ENCODE measurements at regions not wholly inside any gene's neighbourhood (a gene's known extent, or its start where the extent isn't known, plus 50 kb on each side); places are given as distances from the start of the nearest gene placed in this dataset.

DNA sequence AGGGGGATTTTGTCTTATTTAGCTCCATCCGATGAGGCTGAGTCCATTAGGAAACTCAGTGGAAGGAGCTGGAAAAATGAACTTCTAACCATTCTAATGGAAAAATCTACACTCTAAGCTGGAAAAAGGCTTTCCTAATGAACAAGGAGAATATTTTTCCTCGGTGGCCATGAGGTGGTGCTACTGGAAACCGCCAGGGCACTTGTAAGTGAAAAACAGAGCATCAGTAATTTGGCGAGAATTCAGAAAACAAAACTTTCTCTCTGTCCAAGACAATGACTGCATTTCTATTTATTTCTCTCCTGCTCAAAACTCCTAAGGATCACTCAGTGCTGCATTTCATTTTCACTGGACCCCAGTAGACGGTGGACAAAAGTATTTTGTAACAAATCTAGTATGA lies 237.6 kb downstream of the TENT4A start:
- TF ChIP-seq, protein P1, sequence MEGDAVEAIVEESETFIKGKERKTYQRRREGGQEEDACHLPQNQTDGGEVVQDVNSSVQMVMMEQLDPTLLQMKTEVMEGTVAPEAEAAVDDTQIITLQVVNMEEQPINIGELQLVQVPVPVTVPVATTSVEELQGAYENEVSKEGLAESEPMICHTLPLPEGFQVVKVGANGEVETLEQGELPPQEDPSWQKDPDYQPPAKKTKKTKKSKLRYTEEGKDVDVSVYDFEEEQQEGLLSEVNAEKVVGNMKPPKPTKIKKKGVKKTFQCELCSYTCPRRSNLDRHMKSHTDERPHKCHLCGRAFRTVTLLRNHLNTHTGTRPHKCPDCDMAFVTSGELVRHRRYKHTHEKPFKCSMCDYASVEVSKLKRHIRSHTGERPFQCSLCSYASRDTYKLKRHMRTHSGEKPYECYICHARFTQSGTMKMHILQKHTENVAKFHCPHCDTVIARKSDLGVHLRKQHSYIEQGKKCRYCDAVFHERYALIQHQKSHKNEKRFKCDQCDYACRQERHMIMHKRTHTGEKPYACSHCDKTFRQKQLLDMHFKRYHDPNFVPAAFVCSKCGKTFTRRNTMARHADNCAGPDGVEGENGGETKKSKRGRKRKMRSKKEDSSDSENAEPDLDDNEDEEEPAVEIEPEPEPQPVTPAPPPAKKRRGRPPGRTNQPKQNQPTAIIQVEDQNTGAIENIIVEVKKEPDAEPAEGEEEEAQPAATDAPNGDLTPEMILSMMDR (IDR thresholded peaks at IDR 0.05; ENCODE audit: extremely low read depth, low read depth, low read length): no peak
- Histone ChIP-seq H3K4me1 (ENCODE audit: insufficient read depth, low read length) (no peaks in the 10 kb centered on the region), H4K20me1 (ENCODE audit: insufficient read depth, low read length) (no peaks in the 10 kb centered on the region), H3K27me3 (ENCODE audit: insufficient read depth, low read length) (no peaks in the 10 kb centered on the region), H3K79me2 (ENCODE audit: insufficient read depth, low read length) (no peaks in the 10 kb centered on the region), H3K4me3 (ENCODE audit: insufficient read depth, low read length) (no peak overlapping the region), H3K27ac (ENCODE audit: low read depth, low read length) (no peak overlapping the region), H3K36me3 (ENCODE audit: insufficient read depth, low read length) (no peaks in the 10 kb centered on the region), H3K4me2 (ENCODE audit: insufficient read depth, low read length) (no peak overlapping the region), H2AFZ (ENCODE audit: low read length) (no peak overlapping the region), H3K9me3 (ENCODE audit: low read depth, low read length) (no peaks in the 10 kb centered on the region)
- no peak for DNase-seq (ENCODE audit: insufficient read length, low spot score, missing footprints)

DNA sequence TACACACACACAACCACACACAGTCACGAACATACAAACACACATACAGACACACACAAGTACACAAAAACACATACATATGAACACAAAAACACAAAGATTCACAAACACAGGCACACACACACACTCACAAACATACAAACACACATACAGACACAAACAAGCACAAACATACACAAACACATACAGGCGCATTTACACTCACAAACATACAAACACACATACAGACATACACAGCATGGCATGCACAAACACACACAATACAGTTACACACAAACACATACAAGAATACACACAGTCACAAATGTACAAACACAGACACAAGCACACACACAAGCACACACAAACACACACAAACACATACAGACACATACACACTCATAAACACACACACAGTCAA lies 247.9 kb downstream of the TENT4A start:
- Histone ChIP-seq H3K79me2 (ENCODE audit: insufficient read depth, low read length) (no peaks in the 10 kb centered on the region), H3K27me3 (ENCODE audit: insufficient read depth, low read length) (no peaks in the 10 kb centered on the region), H3K9me3 (ENCODE audit: low read depth, low read length) (no peaks in the 10 kb centered on the region), H3K36me3 (ENCODE audit: insufficient read depth, low read length) (no peaks in the 10 kb centered on the region), H3K4me3 (ENCODE audit: insufficient read depth, low read length) (no peak overlapping the region), H3K4me2 (ENCODE audit: insufficient read depth, low read length) (no peak overlapping the region), H3K27ac (ENCODE audit: low read depth, low read length) (no peak overlapping the region), H3K4me1 (ENCODE audit: insufficient read depth, low read length) (no peaks in the 10 kb centered on the region), H2AFZ (ENCODE audit: low read length) (no peak overlapping the region), H4K20me1 (ENCODE audit: insufficient read depth, low read length) (no peaks in the 10 kb centered on the region)
- TF ChIP-seq, protein P1 (IDR thresholded peaks at IDR 0.05; ENCODE audit: extremely low read depth, low read depth, low read length): no peak
- no peak for DNase-seq (ENCODE audit: insufficient read length, low spot score, missing footprints)

DNA sequence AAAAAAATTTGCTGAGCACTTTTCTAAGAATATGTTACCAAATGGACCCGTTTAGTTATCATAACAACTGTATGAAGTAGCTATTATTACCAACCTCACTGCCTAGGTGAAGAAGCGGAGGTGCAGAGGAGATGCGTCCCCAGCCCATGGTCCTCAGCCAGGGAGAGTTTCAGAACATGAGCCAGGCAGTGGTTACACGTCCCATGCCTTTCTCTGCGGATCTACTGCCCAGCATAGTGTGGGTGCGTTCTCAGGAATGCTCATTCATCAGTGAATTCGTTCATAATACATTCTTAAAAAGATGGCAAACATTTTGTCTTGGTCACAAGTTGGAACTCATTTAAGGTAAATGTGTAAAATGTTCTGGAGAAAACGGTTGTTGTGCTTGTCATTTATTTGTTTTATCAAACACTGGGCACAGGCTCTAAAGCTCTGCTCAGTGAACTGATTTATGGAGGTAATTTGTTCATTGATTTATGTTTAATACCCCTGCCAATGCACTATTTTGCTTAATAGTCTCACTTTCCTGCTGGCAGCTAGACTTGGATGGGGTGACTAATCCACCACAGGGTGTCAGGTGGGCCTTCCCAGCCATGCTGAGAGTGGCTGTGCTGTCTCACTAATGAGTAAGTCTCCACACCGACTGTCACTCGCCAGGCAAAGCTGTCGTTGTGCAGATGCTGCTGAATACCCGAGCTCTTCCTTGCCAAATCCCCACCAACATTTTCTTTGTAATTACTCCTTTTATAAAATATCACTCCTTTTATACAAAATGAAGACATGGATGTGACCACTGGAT lies 248.8 kb downstream of the TENT4A start:
- Histone ChIP-seq H3K79me2 (ENCODE audit: insufficient read depth, low read length) (no peaks in the 10 kb centered on the region), H3K27ac (ENCODE audit: low read depth, low read length) (no peak overlapping the region), H2AFZ (ENCODE audit: low read length) (no peak overlapping the region), H3K4me3 (ENCODE audit: insufficient read depth, low read length) (no peak overlapping the region), H3K9me3 (ENCODE audit: low read depth, low read length) (no peaks in the 10 kb centered on the region), H3K27me3 (ENCODE audit: insufficient read depth, low read length) (no peaks in the 10 kb centered on the region), H3K36me3 (ENCODE audit: insufficient read depth, low read length) (no peaks in the 10 kb centered on the region), H3K4me1 (ENCODE audit: insufficient read depth, low read length) (no peaks in the 10 kb centered on the region), H4K20me1 (ENCODE audit: insufficient read depth, low read length) (no peaks in the 10 kb centered on the region), H3K4me2 (ENCODE audit: insufficient read depth, low read length) (no peak overlapping the region)
- DNase-seq (ENCODE audit: insufficient read length, low spot score, missing footprints): no peak
- TF ChIP-seq, protein P1 (IDR thresholded peaks at IDR 0.05; ENCODE audit: extremely low read depth, low read depth, low read length): no peak

DNA sequence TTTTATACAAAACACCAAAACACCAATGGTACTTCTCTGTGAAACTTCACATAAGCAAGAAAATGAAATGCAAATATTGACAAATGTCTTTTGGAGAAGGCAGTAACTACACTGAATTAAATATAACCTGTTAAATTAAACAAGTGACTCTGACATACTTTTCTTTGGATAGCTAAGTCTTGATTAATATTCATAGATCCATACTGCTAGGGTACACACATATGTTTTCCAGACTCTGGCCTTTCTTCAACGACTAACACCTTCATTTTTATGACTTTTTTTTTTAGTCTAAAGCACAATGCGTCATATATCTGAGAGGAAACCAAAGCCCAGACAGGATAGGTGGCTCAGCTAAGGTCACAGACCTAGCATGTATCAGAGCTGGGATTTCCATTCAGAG lies 263.7 kb downstream of the TENT4A start:
- TF ChIP-seq, protein P1 (IDR thresholded peaks at IDR 0.05; ENCODE audit: extremely low read depth, low read depth, low read length): no peak
- H4K20me1 ChIP-seq (ENCODE audit: insufficient read depth, low read length): no peaks in the 10 kb centered on the region
- H3K27ac ChIP-seq (ENCODE audit: low read depth, low read length): no peak overlapping the region
- DNase-seq (ENCODE audit: insufficient read length, low spot score, missing footprints): no peak
- no peak overlapping the region for H3K4me2 ChIP-seq (ENCODE audit: insufficient read depth, low read length)
- H3K9me3 ChIP-seq (ENCODE audit: low read depth, low read length): peaks cover 2% of the 10 kb centered on the region
- no peaks in the 10 kb centered on the region for H3K36me3 ChIP-seq (ENCODE audit: insufficient read depth, low read length)
- H3K4me1 ChIP-seq (ENCODE audit: insufficient read depth, low read length): no peaks in the 10 kb centered on the region
- no peaks in the 10 kb centered on the region for H3K27me3 ChIP-seq (ENCODE audit: insufficient read depth, low read length)
- H3K79me2 ChIP-seq (ENCODE audit: insufficient read depth, low read length): no peaks in the 10 kb centered on the region
- no peak overlapping the region for H3K4me3 ChIP-seq (ENCODE audit: insufficient read depth, low read length)
- H2AFZ ChIP-seq (ENCODE audit: low read length): no peak overlapping the region
